Tibial nerve (tissue), 4 donors: ENCODE measurements at regions not wholly inside any gene's neighbourhood (a gene's known extent, or its start where the extent isn't known, plus 50 kb on each side); places are given as distances from the start of the nearest gene placed in this dataset.

Experiments used
- DNase-seq, 2 donors: peaks; one replicate each; pipeline ENCODE4 v3.0.0-alpha.2; 2019; ENCODE audit warnings: low spot score in 2 of 2
- H3K27ac ChIP-seq, 4 donors: fragments of 200-600 bp; sonication (generic) in 3 of 4; one replicate each; pipeline ENCODE4 v1.5.1; 2017 to 2019; ENCODE audit warnings: mild to moderate bottlenecking in 1 of 4
- H3K27me3 ChIP-seq, 2 donors: fragments of 200-600 bp; sonication (generic) in 1 of 2; one replicate each; pipeline versions ENCODE4 v1.5.1 to v1.6.0; 2017 to 2019
- H3K36me3 ChIP-seq, 3 donors: fragments of 200-600 bp; sonication (generic); one replicate each; pipeline ENCODE4 v1.5.1; 2018 to 2019
- H3K4me1 ChIP-seq, 4 donors: fragments of 200-600 bp; sonication (generic) in 3 of 4; one replicate each; pipeline ENCODE4 v1.5.1; 2017 to 2019
- H3K4me3 ChIP-seq, 4 donors: fragments of 200-600 bp; sonication (generic) in 3 of 4; one replicate each; pipeline ENCODE4 v1.5.1; 2017 to 2019; ENCODE audit warnings: mild to moderate bottlenecking in 1 of 4, moderate library complexity in 1 of 4
- H3K9me3 ChIP-seq, 4 donors: fragments of 200-600 bp; sonication (generic) in 3 of 4; one replicate each; pipeline ENCODE4 v1.5.1; 2017 to 2019
- EP300 ChIP-seq, 2 donors: sonication (generic); formaldehyde crosslinking; IDR thresholded peaks; one replicate each; pipeline ENCODE4 v1.6.1; 2017; ENCODE audit warnings: antibody characterized with exemption in 2 of 2, mild to moderate bottlenecking in 1 of 2
- POLR2A ChIP-seq, 2 donors: fragments of 450-650 bp; IDR thresholded peaks; one replicate each; pipeline ENCODE4 v1.6.1; 2017; ENCODE audit warnings: antibody characterized with exemption in 2 of 2, mild to moderate bottlenecking in 2 of 2, moderate library complexity in 2 of 2
- WGBS, 2 donors: methylation state at CpG; one replicate each; pipeline ENCODE4 v1.1.5; 2018; 5-methylcytosine and 5-hydroxymethylcytosine counted together
- TF ChIP-seq, protein P1 (sequence below), 5 experiments: fragments of 200-600 bp in 3 of 5; fragments of 450-650 bp in 2 of 5; sonication (generic) in 3 of 5; IDR thresholded peaks; one replicate each; pipeline ENCODE4 v1.5.1; 2016 to 2019; ENCODE audit warnings: antibody characterized with exemption in 5 of 5, mild to moderate bottlenecking in 3 of 5, moderate library complexity in 2 of 5

DNA sequence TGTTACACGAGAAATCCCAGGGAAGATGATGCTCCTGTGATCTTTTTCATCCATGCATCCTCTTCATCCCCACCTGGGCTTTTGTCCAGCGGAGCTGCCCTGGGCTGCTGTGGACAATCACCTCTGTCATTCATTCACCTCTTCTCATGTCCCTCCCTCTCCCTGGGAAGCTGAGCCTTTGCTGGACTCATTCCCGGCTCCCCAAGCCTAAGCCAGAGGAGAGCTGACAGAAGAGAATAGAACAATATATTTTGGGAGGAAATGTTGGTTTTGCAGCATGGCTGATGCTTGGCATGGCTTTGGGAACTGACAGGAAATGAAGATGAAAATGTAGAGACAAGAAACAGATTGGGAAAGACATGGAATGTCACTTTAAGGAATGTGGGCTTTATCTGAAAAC lies 177.4 kb downstream of the DICER1 start:
- WGBS, 2 donors, result 68 to 72% methylated on average over 3 of the region's 3 CpGs
- H3K27me3 ChIP-seq, result no peaks in the 10 kb centered on the region
- no peak overlapping the region for H3K4me3 ChIP-seq
- DNase-seq, result no peak
- no peaks in the 10 kb centered on the region for H3K4me1 ChIP-seq
- no peaks in the 10 kb centered on the region for H3K36me3 ChIP-seq
- peaks cover 0 to 13% (median 0%) of the 10 kb centered on the region in 4 donors for H3K9me3 ChIP-seq
- TF ChIP-seq POLR2A (IDR thresholded peaks at IDR 0.05) (no peak), EP300 (IDR thresholded peaks at IDR 0.05) (no peak)
- TF ChIP-seq, protein P1, sequence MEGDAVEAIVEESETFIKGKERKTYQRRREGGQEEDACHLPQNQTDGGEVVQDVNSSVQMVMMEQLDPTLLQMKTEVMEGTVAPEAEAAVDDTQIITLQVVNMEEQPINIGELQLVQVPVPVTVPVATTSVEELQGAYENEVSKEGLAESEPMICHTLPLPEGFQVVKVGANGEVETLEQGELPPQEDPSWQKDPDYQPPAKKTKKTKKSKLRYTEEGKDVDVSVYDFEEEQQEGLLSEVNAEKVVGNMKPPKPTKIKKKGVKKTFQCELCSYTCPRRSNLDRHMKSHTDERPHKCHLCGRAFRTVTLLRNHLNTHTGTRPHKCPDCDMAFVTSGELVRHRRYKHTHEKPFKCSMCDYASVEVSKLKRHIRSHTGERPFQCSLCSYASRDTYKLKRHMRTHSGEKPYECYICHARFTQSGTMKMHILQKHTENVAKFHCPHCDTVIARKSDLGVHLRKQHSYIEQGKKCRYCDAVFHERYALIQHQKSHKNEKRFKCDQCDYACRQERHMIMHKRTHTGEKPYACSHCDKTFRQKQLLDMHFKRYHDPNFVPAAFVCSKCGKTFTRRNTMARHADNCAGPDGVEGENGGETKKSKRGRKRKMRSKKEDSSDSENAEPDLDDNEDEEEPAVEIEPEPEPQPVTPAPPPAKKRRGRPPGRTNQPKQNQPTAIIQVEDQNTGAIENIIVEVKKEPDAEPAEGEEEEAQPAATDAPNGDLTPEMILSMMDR (IDR thresholded peaks at IDR 0.05), result no peak
- no peak overlapping the region for H3K27ac ChIP-seq

DNA sequence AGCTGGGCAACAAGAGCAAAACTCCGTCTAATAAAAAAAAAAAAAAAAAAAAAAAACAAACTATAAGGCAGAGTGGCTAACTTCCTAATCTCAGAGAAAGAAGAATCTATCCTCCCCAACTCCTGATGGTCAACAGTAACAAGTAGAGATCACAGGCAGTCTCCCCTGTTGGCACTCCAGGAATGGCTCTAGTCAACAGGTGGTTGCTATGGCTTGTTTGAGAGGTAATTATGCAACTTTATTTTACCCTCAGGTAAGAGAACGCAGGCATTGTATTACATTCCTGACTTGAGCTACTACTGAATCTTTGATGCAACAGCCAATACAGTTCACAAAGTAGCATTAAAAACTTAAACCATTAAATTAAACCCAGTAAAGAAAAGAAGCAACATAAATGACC lies 180.3 kb downstream of the DICER1 start:
- WGBS, 2 donors, result 66 to 77% methylated on average over 2 of the region's 2 CpGs
- H3K4me3 ChIP-seq, result no peak overlapping the region
- DNase-seq, result no peak
- H3K27ac ChIP-seq, result no peak overlapping the region
- peaks cover 0 to 3% (median 0%) of the 10 kb centered on the region in 4 donors for H3K9me3 ChIP-seq
- TF ChIP-seq EP300 (IDR thresholded peaks at IDR 0.05), result no peak
- no peak for TF ChIP-seq POLR2A (IDR thresholded peaks at IDR 0.05)
- TF ChIP-seq, protein P1 (IDR thresholded peaks at IDR 0.05), result no peak
- no peaks in the 10 kb centered on the region for H3K27me3 ChIP-seq
- no peaks in the 10 kb centered on the region for H3K36me3 ChIP-seq
- peaks cover 0 to 8% (median 0%) of the 10 kb centered on the region in 4 donors for H3K4me1 ChIP-seq

DNA sequence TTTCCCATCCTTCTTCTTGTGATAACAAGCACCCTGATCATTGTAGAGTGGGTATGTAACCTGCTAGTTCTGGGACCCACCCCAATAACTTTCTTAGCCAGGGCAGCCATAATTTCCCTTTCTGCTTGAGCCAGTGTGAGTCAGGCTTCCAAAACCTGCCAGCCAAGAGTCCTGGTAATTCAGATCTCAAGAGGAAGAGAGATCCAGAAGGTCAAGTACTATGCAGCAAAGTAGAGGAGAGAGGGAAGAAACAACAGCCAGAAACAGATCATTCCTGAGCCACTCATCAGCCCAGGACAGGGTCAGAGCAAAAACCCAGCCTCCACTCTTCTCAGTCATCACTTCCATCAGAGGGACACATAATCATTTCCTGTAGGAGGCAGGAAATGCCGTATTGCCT lies 182.0 kb downstream of the DICER1 start:
- Histone ChIP-seq H3K36me3 (no peaks in the 10 kb centered on the region), H3K27ac (peak overlapping the region in 1 of 4 donors; percentile 2)
- DNase-seq, result no peak

DNA sequence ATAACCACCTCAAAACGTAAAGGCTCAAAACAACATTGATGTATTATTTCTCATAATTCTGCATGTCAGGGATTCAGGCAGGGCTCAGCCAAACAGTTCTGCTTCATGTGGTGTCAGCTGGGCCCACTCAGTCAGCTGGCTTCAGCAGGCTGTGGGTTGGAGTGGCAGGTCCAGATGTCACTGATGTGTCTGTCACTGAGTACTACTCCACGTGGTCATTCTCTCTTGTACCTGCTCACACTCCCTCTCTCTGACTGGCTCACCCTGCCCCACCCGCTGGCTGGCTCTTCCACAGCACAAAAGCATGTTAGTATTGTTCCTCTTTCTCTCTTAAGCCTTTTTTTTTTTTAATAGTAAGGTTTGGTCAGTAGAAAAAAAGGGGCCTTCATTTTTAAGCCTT lies 182.4 kb downstream of the DICER1 start:
- Histone ChIP-seq H3K4me3 (no peak overlapping the region), H3K4me1 (peaks cover 0 to 9% (median 0%) of the 10 kb centered on the region in 4 donors), H3K27ac (peak overlapping the region in 1 of 4 donors; percentile 2), H3K36me3 (no peaks in the 10 kb centered on the region), H3K27me3 (no peaks in the 10 kb centered on the region), H3K9me3 (peaks cover 0 to 6% (median 2%) of the 10 kb centered on the region in 4 donors)
- no peak for DNase-seq
- WGBS, 2 donors, result 57 to 59% methylated on average over 3 of the region's 3 CpGs
- TF ChIP-seq POLR2A (IDR thresholded peaks at IDR 0.05) (no peak), EP300 (IDR thresholded peaks at IDR 0.05) (no peak)
- TF ChIP-seq, protein P1 (IDR thresholded peaks at IDR 0.05), result no peak

More for the DNA sequence above, 182.0 kb downstream of the DICER1 start:
- TF ChIP-seq, protein P1 (IDR thresholded peaks at IDR 0.05), result no peak
- TF ChIP-seq EP300 (IDR thresholded peaks at IDR 0.05), result no peak
- no peak for TF ChIP-seq POLR2A (IDR thresholded peaks at IDR 0.05)
- Histone ChIP-seq H3K4me3 (no peak overlapping the region), H3K27me3 (no peaks in the 10 kb centered on the region), H3K9me3 (peaks cover 0 to 6% (median 2%) of the 10 kb centered on the region in 4 donors), H3K4me1 (peaks cover 0 to 9% (median 0%) of the 10 kb centered on the region in 4 donors)
- 36 to 52% methylated on average over 1 of the region's 1 CpG for WGBS, 2 donors

DNA sequence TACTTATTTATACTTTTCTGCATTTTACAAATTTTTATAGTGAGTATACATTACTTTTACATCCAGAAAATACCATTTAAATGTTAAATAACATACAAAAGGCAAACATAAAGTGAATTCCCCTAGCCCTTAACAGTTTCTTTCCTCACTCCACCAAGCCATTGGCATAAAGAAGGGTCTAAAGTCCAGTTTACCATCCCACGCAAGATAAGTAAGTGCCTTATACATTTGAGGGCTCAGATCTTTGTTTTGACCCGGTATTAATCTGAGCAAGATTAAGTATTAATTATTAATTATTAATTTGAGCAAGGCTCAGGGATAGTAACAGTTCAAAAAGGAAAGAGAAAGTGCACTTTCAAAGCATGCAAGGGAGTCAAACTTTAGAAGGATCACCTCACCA lies 182.9 kb downstream of the DICER1 start:
- no peak overlapping the region for H3K4me3 ChIP-seq
- WGBS, 2 donors, result 71 to 86% methylated on average over 2 of the region's 2 CpGs

More for the DNA sequence above, 182.9 kb downstream of the DICER1 start:
- Histone ChIP-seq H3K4me1 (peaks cover 0 to 9% (median 0%) of the 10 kb centered on the region in 4 donors), H3K36me3 (no peaks in the 10 kb centered on the region), H3K27me3 (no peaks in the 10 kb centered on the region), H3K27ac (no peak overlapping the region), H3K9me3 (peaks cover 0 to 6% (median 2%) of the 10 kb centered on the region in 4 donors)
- TF ChIP-seq POLR2A (IDR thresholded peaks at IDR 0.05), result no peak
- TF ChIP-seq, protein P1 (IDR thresholded peaks at IDR 0.05), result no peak
- no peak for TF ChIP-seq EP300 (IDR thresholded peaks at IDR 0.05)
- DNase-seq, result no peak
